ENCODE measurements at regions not wholly inside any gene's neighbourhood (a gene's known extent, or its start where the extent isn't known, plus 50 kb on each side); places are given as distances from the start of the nearest gene placed in this dataset.

- DNase-seq: no peak
These were observed 127.9 kb downstream of the ZNF326 start for GRCh38 chr1:90122654-90123340.

- DNase-seq: peak in 2 of 6 experiments; percentile 1
These were observed 119.7 kb downstream of the ZNF326 start for GRCh38 chr1:90114521-90115141.

GRCh38 chr1:90107990-90108389, 113.1 kb downstream of the ZNF326 start:
- no peak for DNase-seq

GRCh38 chr1:90106311-90106710, 111.4 kb downstream of the ZNF326 start:
- DNase-seq: no peak

- no peak for DNase-seq
These were observed 110.1 kb downstream of the ZNF326 start for GRCh38 chr1:90104941-90105538.

- DNase-seq: no peak
These were observed 105.7 kb downstream of the ZNF326 start for GRCh38 chr1:90100566-90100965.

- no peak for DNase-seq
These were observed 97.5 kb downstream of the ZNF326 start for GRCh38 chr1:90092441-90092840.

Data from stimulated activated naive CD4-positive, alpha-beta T cell (primary cell).